ENCODE measurements at regions not wholly inside any gene's neighbourhood (a gene's known extent, or its start where the extent isn't known, plus 50 kb on each side); places are given as distances from the start of the nearest gene placed in this dataset.

DNA sequence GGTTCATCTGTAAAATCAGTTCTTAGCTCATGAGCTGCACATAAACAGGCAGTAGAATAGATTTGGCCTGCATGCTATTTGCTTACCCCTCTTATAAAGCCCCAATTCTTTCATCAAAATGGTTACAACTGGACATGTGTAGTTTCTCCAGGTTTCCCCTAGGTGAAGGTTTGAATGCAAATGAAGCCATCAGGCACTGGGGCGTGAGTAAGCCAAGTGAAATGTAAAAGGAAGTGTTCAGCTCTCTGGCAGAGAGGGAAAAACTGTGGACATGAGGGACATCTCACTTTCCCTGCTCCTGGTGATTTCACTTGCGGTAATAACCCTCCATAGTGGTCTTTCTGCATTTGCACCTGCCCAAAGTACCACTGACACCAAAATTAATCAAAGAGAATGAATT is 1402.3 kb upstream of the LRRTM1 start:
- TF ChIP-seq, protein P1, sequence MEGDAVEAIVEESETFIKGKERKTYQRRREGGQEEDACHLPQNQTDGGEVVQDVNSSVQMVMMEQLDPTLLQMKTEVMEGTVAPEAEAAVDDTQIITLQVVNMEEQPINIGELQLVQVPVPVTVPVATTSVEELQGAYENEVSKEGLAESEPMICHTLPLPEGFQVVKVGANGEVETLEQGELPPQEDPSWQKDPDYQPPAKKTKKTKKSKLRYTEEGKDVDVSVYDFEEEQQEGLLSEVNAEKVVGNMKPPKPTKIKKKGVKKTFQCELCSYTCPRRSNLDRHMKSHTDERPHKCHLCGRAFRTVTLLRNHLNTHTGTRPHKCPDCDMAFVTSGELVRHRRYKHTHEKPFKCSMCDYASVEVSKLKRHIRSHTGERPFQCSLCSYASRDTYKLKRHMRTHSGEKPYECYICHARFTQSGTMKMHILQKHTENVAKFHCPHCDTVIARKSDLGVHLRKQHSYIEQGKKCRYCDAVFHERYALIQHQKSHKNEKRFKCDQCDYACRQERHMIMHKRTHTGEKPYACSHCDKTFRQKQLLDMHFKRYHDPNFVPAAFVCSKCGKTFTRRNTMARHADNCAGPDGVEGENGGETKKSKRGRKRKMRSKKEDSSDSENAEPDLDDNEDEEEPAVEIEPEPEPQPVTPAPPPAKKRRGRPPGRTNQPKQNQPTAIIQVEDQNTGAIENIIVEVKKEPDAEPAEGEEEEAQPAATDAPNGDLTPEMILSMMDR (IDR thresholded peaks at IDR 0.05), result no peak
- TF ChIP-seq POLR2A (IDR thresholded peaks at IDR 0.05), result no peak

All from testis (tissue), 2 donors.